Large intestine (tissue), 3 donors: ENCODE measurements at regions not wholly inside any gene's neighbourhood (a gene's known extent, or its start where the extent isn't known, plus 50 kb on each side); places are given as distances from the start of the nearest gene placed in this dataset.
A peak's percentile ranks its signal among the peaks of the same experiment; 100 is the strongest.

ENCODE experiments used
- DNase-seq, 2 donors: peaks; one replicate each; pipeline versions ENCODE4 v3.0.0 to v3.0.0-alpha.2; 2013
- H3K27ac ChIP-seq: one replicate; pipeline ENCODE4 v1.5.1; 2013; ENCODE audit warnings: low read length
- H3K27me3 ChIP-seq: 2 replicates; pipeline ENCODE4 v1.6.1; 2013; ENCODE audit warnings: low read length; ENCODE audit not compliant: control insufficient read depth, insufficient read depth
- H3K36me3 ChIP-seq: 2 replicates; pipeline ENCODE4 v1.6.1; 2013; ENCODE audit warnings: low read length; ENCODE audit not compliant: control insufficient read depth, insufficient read depth
- H3K4me1 ChIP-seq: one replicate; pipeline ENCODE4 v1.6.1; 2013; ENCODE audit warnings: low read length; ENCODE audit not compliant: control insufficient read depth, insufficient read depth
- H3K4me3 ChIP-seq: one replicate; pipeline ENCODE4 v1.5.1; 2013; ENCODE audit warnings: low read length
- H3K9me3 ChIP-seq: one replicate; pipeline ENCODE4 v1.6.1; 2013; ENCODE audit warnings: mild to moderate bottlenecking, low read depth, low read length, moderate library complexity; ENCODE audit not compliant: control insufficient read depth
- WGBS: methylation state at CpG from one replicate; pipeline ENCODE4 v1.1.5; 2013; ENCODE audit warnings: low lambda C conversion rate; ENCODE audit not compliant: insufficient coverage; 5-methylcytosine and 5-hydroxymethylcytosine counted together

DNA sequence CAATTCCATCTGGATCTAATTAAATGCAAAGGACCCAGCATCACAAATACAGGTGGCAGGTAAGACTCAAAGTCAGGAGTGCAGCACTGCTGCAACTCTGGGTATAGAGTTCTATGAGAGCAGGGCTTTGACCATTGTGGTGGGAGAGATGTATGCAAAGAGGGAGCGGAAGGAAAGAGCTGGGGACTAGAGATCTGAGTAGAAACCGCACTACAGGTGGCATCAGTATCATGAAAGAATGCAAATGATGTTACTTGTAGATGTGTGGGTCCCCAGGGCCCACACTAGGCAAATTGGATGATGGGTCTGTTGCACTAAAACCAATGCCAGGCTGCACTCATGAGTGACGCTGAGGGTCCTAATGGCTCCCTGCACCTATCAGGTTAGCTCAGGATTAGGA lies 287.1 kb upstream of the ASIC2 start:
- Histone ChIP-seq H3K36me3 (no peaks in the 10 kb centered on the region), H3K27me3 (peaks cover 17% of the 10 kb centered on the region), H3K27ac (no peak overlapping the region), H3K4me1 (no peaks in the 10 kb centered on the region), H3K4me3 (no peak overlapping the region), H3K9me3 (no peaks in the 10 kb centered on the region)
- DNase-seq = no peak
- 100% methylated on average over 1 of the region's 3 CpGs for WGBS

- H3K4me1 ChIP-seq = no peaks in the 10 kb centered on the region
- no peak for DNase-seq
- 71% methylated on average over 1 of the region's 2 CpGs for WGBS
- no peaks in the 10 kb centered on the region for H3K36me3 ChIP-seq
- no peak overlapping the region for H3K27ac ChIP-seq
- H3K27me3 ChIP-seq = peaks cover 25% of the 10 kb centered on the region
- H3K9me3 ChIP-seq = no peaks in the 10 kb centered on the region
- no peak overlapping the region for H3K4me3 ChIP-seq
Observed at GRCh38 chr17:33582661-33583060, 289.6 kb upstream of the ASIC2 start.

DNA sequence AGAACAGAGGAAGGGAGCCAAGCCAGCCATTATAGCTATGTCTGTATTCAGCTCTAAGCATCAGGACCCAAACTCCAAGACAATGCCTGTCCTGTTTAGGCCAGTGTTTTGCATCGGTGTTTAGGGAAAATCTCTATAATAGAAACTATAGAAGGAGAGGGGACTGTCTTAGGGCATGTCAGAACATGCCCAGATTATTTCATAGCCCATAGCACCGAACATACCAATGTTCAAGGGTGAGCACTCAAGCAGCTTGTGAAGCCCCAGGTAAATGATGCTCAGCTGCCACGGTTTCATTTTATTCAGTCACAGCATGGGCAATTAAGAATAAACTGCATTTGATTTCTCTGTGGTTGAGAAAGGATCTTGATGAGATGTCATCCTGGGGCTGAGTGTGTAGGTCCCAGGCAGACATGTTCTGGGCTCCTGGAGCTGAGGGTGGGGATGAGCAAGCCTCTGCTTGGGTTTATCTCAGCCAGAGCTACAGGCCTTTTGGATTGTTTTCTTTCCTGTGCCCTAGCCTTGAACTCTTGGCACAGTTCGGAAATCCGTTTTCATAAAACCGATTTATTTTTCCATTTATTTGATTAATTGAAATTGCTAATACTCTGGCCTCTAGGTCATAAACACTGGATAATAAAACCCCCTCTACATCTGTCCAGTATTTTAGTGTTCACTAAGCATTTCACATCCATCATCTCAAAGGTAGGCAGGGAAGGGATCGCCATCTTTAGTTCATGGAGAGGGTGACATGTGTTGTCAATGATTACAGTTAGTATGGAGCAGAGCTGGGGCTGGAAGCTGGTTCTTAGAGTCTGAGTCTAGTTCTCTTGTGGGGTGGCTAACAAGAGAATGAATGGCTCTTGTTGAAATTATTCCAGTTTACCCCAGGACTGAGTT lies 290.7 kb upstream of the ASIC2 start:
- DNase-seq = no peak
- no peak overlapping the region for H3K4me3 ChIP-seq
- H3K9me3 ChIP-seq = no peaks in the 10 kb centered on the region
- H3K4me1 ChIP-seq = no peaks in the 10 kb centered on the region
- H3K27ac ChIP-seq = no peak overlapping the region
- no peaks in the 10 kb centered on the region for H3K36me3 ChIP-seq
- peaks cover 26% of the 10 kb centered on the region for H3K27me3 ChIP-seq
- WGBS = 87% methylated on average over 3 of the region's 7 CpGs

GRCh38 chr17:33593991-33594390 lies 300.9 kb upstream of the ASIC2 start:
- no peaks in the 10 kb centered on the region for H3K36me3 ChIP-seq
- DNase-seq = no peak
- no peaks in the 10 kb centered on the region for H3K9me3 ChIP-seq
- WGBS = no CpG with 5 or more reads among the region's 4 CpGs
- no peak overlapping the region for H3K27ac ChIP-seq
- no peaks in the 10 kb centered on the region for H3K4me1 ChIP-seq
- H3K27me3 ChIP-seq = peaks cover 43% of the 10 kb centered on the region
- H3K4me3 ChIP-seq = no peak overlapping the region

GRCh38 chr17:33595828-33596227 lies 302.7 kb upstream of the ASIC2 start:
- Histone ChIP-seq H3K4me3 (no peak overlapping the region), H3K27me3 (peaks cover 36% of the 10 kb centered on the region), H3K9me3 (no peaks in the 10 kb centered on the region), H3K4me1 (no peaks in the 10 kb centered on the region), H3K36me3 (no peaks in the 10 kb centered on the region), H3K27ac (no peak overlapping the region)
- no peak for DNase-seq
- 50% methylated on average over 1 of the region's 2 CpGs for WGBS

DNA sequence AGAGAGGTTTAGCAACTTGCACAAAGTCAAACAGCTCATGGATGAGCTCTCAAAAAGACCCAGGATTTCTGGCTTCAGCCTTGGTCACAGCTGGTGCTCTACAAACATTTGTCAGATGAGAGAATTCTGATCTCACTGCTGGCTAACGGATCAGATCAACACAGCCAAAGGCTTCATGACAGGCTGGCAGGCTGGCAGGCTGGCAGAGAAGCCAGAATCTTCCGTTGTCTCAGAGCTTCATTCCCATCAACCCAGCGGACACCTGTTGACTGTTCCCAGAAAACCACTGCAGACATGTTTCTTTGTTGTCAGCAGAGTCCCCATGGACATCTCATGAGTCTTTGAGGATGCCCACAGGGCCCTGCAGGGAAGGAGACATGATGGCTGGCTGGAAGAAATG lies 303.8 kb upstream of the ASIC2 start:
- no CpG with 5 or more reads among the region's 3 CpGs for WGBS
- no peak for DNase-seq
- Histone ChIP-seq H3K9me3 (no peaks in the 10 kb centered on the region), H3K27ac (no peak overlapping the region), H3K4me1 (no peaks in the 10 kb centered on the region), H3K36me3 (no peaks in the 10 kb centered on the region), H3K4me3 (no peak overlapping the region), H3K27me3 (peaks cover 30% of the 10 kb centered on the region)

GRCh38 chr17:33598797-33599196 lies 305.7 kb upstream of the ASIC2 start:
- H3K4me3 ChIP-seq = no peak overlapping the region
- H3K36me3 ChIP-seq = no peaks in the 10 kb centered on the region
- no peaks in the 10 kb centered on the region for H3K9me3 ChIP-seq
- H3K27ac ChIP-seq = no peak overlapping the region
- peak in 1 of 2 donors; percentile 12 for DNase-seq
- peaks cover 18% of the 10 kb centered on the region for H3K27me3 ChIP-seq
- no CpG with 5 or more reads among the region's 2 CpGs for WGBS
- H3K4me1 ChIP-seq = peaks cover 11% of the 10 kb centered on the region

DNA sequence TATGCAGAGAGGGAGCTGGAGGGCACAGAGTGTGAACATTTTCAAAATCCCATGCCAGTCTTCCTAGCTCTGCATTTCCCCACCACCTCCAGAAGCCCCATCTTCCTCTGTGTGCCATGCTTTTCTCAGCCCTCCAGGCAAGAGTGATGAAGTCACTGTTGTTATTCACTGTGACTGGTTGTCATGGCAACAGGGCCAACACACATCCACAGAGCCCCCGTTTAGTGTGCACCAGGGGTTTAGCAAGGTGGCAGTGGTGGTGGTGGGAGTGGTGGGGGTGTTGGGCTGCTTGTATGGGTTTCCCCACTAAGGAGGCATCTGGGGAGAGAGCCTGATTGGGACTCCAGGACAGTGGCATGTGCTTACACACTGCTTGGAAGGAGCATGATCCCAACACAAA lies 309.9 kb upstream of the ASIC2 start:
- peaks cover 18% of the 10 kb centered on the region for H3K4me1 ChIP-seq
- no CpG with 5 or more reads among the region's 1 CpG for WGBS
- DNase-seq = peak; percentile 19 to 59
- no peak overlapping the region for H3K4me3 ChIP-seq
- H3K27ac ChIP-seq = peak overlapping the region; percentile 68
- peaks cover 3% of the 10 kb centered on the region for H3K9me3 ChIP-seq
- H3K36me3 ChIP-seq = no peaks in the 10 kb centered on the region
- H3K27me3 ChIP-seq = peaks cover 11% of the 10 kb centered on the region

- H3K4me3 ChIP-seq = no peak overlapping the region
- peaks cover 9% of the 10 kb centered on the region for H3K27me3 ChIP-seq
- DNase-seq = peak; percentile 95 to 97
- peaks cover 18% of the 10 kb centered on the region for H3K4me1 ChIP-seq
- H3K9me3 ChIP-seq = peaks cover 3% of the 10 kb centered on the region
- WGBS = no CpG with 5 or more reads among the region's 2 CpGs
- no peaks in the 10 kb centered on the region for H3K36me3 ChIP-seq
- peak overlapping the region; percentile 55 for H3K27ac ChIP-seq
Observed at GRCh38 chr17:33603789-33604188, 310.7 kb upstream of the ASIC2 start.

GRCh38 chr17:33611532-33611931 lies 318.4 kb upstream of the ASIC2 start:
- H3K36me3 ChIP-seq = no peaks in the 10 kb centered on the region
- no peaks in the 10 kb centered on the region for H3K9me3 ChIP-seq
- WGBS = no CpG with 5 or more reads among the region's 1 CpG
- H3K4me3 ChIP-seq = no peak overlapping the region
- peaks cover 9% of the 10 kb centered on the region for H3K27me3 ChIP-seq
- DNase-seq = no peak
- no peak overlapping the region for H3K27ac ChIP-seq
- H3K4me1 ChIP-seq = no peaks in the 10 kb centered on the region

- DNase-seq = no peak
Observed at GRCh38 chr17:33615861-33616260, 322.8 kb upstream of the ASIC2 start.

More at GRCh38 chr17:33615861-33616260, 322.8 kb upstream of the ASIC2 start:
- Histone ChIP-seq H3K9me3 (no peaks in the 10 kb centered on the region), H3K4me1 (no peaks in the 10 kb centered on the region), H3K27ac (no peak overlapping the region), H3K4me3 (no peak overlapping the region), H3K27me3 (peaks cover 5% of the 10 kb centered on the region), H3K36me3 (no peaks in the 10 kb centered on the region)
- WGBS = no CpG with 5 or more reads among the region's 3 CpGs
